ENCODE measurements at regions not wholly inside any gene's neighbourhood (a gene's known extent, or its start where the extent isn't known, plus 50 kb on each side); places are given as distances from the start of the nearest gene placed in this dataset.

- Histone ChIP-seq H3K27ac (ENCODE audit: extremely low read depth, low read depth, low read length) (no peak overlapping the region), H4K20me1 (replicated peaks; ENCODE audit: control insufficient read depth, insufficient read depth, low read length) (no peaks in the 10 kb centered on the region), H2AFZ (ENCODE audit: low read depth, low read length) (no peak overlapping the region), H3K4me1 (replicated peaks in 1 of 2; ENCODE audit: control insufficient read depth in 2 of 2, insufficient read depth in 2 of 2, low read length in 2 of 2) (no peaks in the 10 kb centered on the region), H3K4me2 (ENCODE audit: insufficient read depth, low read length) (no peak overlapping the region), H3K36me3 (ENCODE audit: control insufficient read depth, insufficient read depth, low read length) (no peaks in the 10 kb centered on the region), H3K9ac (ENCODE audit: insufficient read depth in 1 of 2, low read depth in 2 of 2, low read length in 2 of 2) (no peak overlapping the region), H3K27me3 (ENCODE audit: control insufficient read depth in 2 of 2, insufficient read depth in 2 of 2, low read length in 2 of 2) (no peaks in the 10 kb centered on the region), H3K9me3 (replicated peaks; ENCODE audit: control insufficient read depth, insufficient read depth, low read depth, low read length) (no peaks in the 10 kb centered on the region), H3K9me1 (ENCODE audit: control insufficient read depth, insufficient read depth, low read length) (no peaks in the 10 kb centered on the region), H3K79me2 (ENCODE audit: control insufficient read depth, insufficient read depth, low read length) (no peaks in the 10 kb centered on the region), H3K4me3 (no peak overlapping the region)
- ChIA-PET POLR2A (no interaction called here), CTCF (ENCODE audit: low intra/inter-chr PET ratio) (no interaction called here)
- in situ Hi-C loops (cut with MboI) = no loop called here
- FAIRE-seq = no peak
- no peak for DNase-seq (ENCODE audit: extremely low read depth in 1 of 4, low spot score in 3 of 4)
- intact Hi-C loops (cut with micrococcal nuclease) = no loop called here
- BruUV-seq (replicated peaks) = no TSS peak
- no peak for ATAC-seq
- no peak for TF ChIP-seq KDM5B (IDR thresholded peaks at IDR 0.05; ENCODE audit: insufficient replicate concordance, low read depth, low read length)
- no peak for TF ChIP-seq NR2C2 (CRISPR knock-in tag; IDR thresholded peaks at IDR 0.05)
- TF ChIP-seq NR2C2 (tag; IDR thresholded peaks at IDR 0.05) = no peak
- TF ChIP-seq, protein P1, sequence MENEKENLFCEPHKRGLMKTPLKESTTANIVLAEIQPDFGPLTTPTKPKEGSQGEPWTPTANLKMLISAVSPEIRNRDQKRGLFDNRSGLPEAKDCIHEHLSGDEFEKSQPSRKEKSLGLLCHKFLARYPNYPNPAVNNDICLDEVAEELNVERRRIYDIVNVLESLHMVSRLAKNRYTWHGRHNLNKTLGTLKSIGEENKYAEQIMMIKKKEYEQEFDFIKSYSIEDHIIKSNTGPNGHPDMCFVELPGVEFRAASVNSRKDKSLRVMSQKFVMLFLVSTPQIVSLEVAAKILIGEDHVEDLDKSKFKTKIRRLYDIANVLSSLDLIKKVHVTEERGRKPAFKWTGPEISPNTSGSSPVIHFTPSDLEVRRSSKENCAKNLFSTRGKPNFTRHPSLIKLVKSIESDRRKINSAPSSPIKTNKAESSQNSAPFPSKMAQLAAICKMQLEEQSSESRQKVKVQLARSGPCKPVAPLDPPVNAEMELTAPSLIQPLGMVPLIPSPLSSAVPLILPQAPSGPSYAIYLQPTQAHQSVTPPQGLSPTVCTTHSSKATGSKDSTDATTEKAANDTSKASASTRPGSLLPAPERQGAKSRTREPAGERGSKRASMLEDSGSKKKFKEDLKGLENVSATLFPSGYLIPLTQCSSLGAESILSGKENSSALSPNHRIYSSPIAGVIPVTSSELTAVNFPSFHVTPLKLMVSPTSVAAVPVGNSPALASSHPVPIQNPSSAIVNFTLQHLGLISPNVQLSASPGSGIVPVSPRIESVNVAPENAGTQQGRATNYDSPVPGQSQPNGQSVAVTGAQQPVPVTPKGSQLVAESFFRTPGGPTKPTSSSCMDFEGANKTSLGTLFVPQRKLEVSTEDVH (IDR thresholded peaks at IDR 0.05; ENCODE audit: low read depth, partially characterized antibody) = no peak
- no peak for TF ChIP-seq CLOCK (CRISPR knock-in tag; IDR thresholded peaks at IDR 0.05; ENCODE audit: borderline replicate concordance)
- TF ChIP-seq HDAC8 (tag; IDR thresholded peaks at IDR 0.05) = no peak
- TF ChIP-seq TSC22D4 (tag; IDR thresholded peaks at IDR 0.05) = no peak
- TF ChIP-seq, protein P2, sequence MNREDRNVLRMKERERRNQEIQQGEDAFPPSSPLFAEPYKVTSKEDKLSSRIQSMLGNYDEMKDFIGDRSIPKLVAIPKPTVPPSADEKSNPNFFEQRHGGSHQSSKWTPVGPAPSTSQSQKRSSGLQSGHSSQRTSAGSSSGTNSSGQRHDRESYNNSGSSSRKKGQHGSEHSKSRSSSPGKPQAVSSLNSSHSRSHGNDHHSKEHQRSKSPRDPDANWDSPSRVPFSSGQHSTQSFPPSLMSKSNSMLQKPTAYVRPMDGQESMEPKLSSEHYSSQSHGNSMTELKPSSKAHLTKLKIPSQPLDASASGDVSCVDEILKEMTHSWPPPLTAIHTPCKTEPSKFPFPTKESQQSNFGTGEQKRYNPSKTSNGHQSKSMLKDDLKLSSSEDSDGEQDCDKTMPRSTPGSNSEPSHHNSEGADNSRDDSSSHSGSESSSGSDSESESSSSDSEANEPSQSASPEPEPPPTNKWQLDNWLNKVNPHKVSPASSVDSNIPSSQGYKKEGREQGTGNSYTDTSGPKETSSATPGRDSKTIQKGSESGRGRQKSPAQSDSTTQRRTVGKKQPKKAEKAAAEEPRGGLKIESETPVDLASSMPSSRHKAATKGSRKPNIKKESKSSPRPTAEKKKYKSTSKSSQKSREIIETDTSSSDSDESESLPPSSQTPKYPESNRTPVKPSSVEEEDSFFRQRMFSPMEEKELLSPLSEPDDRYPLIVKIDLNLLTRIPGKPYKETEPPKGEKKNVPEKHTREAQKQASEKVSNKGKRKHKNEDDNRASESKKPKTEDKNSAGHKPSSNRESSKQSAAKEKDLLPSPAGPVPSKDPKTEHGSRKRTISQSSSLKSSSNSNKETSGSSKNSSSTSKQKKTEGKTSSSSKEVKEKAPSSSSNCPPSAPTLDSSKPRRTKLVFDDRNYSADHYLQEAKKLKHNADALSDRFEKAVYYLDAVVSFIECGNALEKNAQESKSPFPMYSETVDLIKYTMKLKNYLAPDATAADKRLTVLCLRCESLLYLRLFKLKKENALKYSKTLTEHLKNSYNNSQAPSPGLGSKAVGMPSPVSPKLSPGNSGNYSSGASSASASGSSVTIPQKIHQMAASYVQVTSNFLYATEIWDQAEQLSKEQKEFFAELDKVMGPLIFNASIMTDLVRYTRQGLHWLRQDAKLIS (CRISPR knock-in tag; IDR thresholded peaks at IDR 0.05) = no peak
- TF ChIP-seq, protein P3, sequence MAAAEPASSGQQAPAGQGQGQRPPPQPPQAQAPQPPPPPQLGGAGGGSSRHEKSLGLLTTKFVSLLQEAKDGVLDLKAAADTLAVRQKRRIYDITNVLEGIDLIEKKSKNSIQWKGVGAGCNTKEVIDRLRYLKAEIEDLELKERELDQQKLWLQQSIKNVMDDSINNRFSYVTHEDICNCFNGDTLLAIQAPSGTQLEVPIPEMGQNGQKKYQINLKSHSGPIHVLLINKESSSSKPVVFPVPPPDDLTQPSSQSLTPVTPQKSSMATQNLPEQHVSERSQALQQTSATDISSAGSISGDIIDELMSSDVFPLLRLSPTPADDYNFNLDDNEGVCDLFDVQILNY (CRISPR knock-in tag; IDR thresholded peaks at IDR 0.05) = no peak
- TF ChIP-seq ZNF75A (CRISPR knock-in tag; IDR thresholded peaks at IDR 0.05) = no peak
- TF ChIP-seq, protein P4, sequence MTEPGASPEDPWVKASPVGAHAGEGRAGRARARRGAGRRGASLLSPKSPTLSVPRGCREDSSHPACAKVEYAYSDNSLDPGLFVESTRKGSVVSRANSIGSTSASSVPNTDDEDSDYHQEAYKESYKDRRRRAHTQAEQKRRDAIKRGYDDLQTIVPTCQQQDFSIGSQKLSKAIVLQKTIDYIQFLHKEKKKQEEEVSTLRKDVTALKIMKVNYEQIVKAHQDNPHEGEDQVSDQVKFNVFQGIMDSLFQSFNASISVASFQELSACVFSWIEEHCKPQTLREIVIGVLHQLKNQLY (CRISPR knock-in tag; conservative IDR thresholded peaks at IDR 0.05) = no peak
- no peak for TF ChIP-seq CXXC5 (CRISPR knock-in tag; IDR thresholded peaks at IDR 0.05)
Measured at GRCh38 chr13:67318398-67318797, 88.3 kb upstream of the PCDH9 start.

All from K562 (cell line).